GM12892 (cell line): ENCODE measurements at regions not wholly inside any gene's neighbourhood (a gene's known extent, or its start where the extent isn't known, plus 50 kb on each side); places are given as distances from the start of the nearest gene placed in this dataset.

Experiments used
- POLR2A ChIP-seq: IDR thresholded peaks from 2 replicates; pipeline ENCODE4 v1.6.1; 2011; ENCODE audit warnings: low read depth, low read length, control low read depth
- POLR2AphosphoS5 ChIP-seq: IDR thresholded peaks from 2 replicates; pipeline ENCODE4 v1.6.1; 2011; ENCODE audit warnings: low read depth, low read length, control low read depth
- TAF1 ChIP-seq: IDR thresholded peaks from 2 replicates; pipeline ENCODE4 v1.6.1; 2011; ENCODE audit warnings: low read depth, mild to moderate bottlenecking, control low read depth, low read length, borderline replicate concordance

DNA sequence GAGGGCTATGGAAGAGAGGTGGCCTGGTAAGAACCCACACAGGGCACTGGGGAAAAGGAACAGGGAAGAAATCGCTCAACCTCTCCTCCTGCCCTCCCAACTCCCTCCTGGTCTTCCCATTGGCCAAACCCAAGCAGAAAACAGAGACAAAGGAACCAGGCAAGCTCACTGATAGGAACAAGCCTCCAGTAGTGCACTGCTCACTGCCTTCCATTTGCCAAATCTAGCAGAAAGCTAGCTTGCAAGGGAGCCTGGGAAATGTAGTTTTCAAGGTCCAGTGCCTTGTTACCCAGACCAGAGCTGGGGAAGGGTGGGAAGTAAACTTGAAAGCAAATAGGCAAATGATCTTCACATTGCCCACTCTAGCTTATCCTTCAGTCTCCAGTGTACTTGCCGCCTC, 556.1 kb upstream of the AUTS2 start:
- TF ChIP-seq POLR2AphosphoS5 (no peak), TAF1 (no peak), POLR2A (no peak)
